ENCODE measurements at regions not wholly inside any gene's neighbourhood (a gene's known extent, or its start where the extent isn't known, plus 50 kb on each side); places are given as distances from the start of the nearest gene placed in this dataset.

DNA sequence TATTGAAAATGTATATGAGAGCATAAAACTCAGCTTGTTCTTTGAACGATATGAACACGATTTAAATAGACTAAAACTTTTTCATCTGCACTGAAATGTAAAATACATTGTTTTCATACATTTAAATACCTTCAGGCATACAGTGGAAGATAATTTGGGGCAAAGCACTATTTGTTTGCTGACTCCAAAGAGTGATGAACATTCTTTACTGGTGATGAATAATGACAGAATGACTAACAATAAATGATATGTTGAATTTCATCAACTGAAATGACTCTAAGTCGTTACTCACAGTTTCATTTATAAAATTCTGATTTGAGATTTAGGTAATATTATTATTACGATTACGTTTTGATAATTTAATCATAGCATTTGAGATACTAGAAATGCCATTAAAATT is 1160.1 kb downstream of the NLGN4X start:
- no peak for FAIRE-seq

GRCh38 chrX:5057786-5058185 is 1170.9 kb downstream of the NLGN4X start:
- no peak for FAIRE-seq

DNA sequence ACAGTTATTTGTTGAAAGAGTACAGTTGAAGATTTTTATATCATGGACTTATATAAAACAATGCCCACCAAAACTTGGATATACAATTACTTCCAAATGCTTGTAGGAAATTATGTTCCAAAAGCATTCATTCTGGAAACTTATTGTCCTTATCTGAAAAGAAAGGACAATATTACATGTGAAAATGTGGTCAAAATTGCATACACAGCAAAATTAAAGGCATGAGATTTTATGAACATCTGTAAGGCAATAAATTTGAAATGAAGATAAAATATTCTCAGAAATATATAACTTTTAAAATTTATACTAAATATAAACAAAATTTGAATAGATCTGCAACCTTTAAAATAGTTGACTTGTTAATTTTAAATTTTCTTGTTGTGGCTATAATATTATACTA is 1173.8 kb downstream of the NLGN4X start:
- no peak for FAIRE-seq

GRCh38 chrX:5051831-5052491 is 1176.7 kb downstream of the NLGN4X start:
- FAIRE-seq = no peak

DNA sequence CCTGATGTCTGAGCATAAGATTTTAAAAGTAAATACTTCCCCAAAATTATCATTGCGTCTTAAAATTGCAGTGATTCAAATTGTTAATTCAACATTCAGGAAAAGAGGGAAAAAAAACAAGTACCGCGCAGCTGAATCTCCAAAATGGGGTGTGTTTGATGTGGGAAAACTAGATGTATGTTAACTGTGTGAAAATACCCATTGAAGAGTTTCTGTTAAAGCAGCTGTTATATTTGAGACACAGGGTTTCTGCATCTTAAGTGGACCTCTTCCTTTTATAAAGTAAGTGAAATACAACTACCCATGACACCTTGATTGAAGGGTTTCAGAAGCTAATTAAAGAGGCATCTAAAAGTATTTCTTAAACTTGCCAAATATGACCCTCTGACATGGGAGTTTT is 1186.1 kb downstream of the NLGN4X start:
- FAIRE-seq = no peak

GRCh38 chrX:5031792-5032191 is 1196.9 kb downstream of the NLGN4X start:
- no peak for FAIRE-seq

- no peak for FAIRE-seq
Measured at GRCh38 chrX:5015451-5015850, 1213.2 kb downstream of the NLGN4X start.

GRCh38 chrX:4994855-4995254 is 1233.8 kb downstream of the NLGN4X start:
- FAIRE-seq = no peak

- no peak for FAIRE-seq
Measured at GRCh38 chrX:4978613-4979012, 1250.1 kb downstream of the NLGN4X start.

GRCh38 chrX:4971646-4972045 is 1257.0 kb downstream of the NLGN4X start:
- no peak for FAIRE-seq

DNA sequence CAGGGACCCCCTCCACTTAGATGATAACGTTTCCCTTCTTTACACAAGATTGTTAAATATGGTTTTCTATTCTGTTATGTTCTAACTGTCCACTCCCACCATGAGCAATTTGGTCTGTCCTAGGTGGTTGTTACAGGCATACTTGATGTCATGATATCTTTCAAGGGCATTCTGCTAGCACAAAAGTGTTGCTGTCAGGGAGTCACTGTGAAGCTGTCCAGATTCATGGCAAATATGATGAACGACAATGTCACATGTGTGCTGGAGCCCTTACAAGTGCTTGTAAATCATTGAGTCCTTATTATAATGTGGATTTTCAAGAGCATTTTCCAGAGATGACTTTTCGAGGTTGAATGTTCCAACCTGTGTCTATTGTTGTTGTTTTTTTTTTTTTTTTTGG is 1250.7 kb upstream of the PRKX start:
- no peak for FAIRE-seq

- no peak for FAIRE-seq
Measured at GRCh38 chrX:4963432-4963831, 1250.0 kb upstream of the PRKX start.

GRCh38 chrX:4944767-4945166 is 1231.3 kb upstream of the PRKX start:
- FAIRE-seq = no peak

DNA sequence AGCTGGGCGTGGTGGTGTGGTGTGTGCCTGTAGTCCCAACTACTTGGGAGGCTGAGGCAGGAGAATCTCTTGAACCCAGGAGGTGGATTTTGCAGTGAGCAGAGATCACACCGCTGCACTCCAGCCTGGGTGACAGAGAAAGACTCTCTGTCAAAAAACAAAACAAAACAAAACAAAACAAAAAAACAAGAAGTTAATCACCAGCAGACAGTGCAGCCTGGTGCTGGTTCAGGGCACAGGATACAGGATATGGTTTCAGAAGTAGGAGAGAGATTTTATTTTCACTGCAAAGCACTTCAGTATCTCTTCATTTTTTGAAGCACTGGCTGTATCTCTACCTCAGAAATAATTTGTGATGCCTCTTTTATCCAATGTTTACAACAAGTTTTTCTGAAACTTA is 1222.9 kb upstream of the PRKX start:
- FAIRE-seq = no peak

- FAIRE-seq = no peak
Measured at GRCh38 chrX:4935846-4936245, 1222.4 kb upstream of the PRKX start.

- no peak for FAIRE-seq
Measured at GRCh38 chrX:4935401-4935800, 1222.0 kb upstream of the PRKX start.

- FAIRE-seq = no peak
Measured at GRCh38 chrX:4932790-4933189, 1219.3 kb upstream of the PRKX start.

DNA sequence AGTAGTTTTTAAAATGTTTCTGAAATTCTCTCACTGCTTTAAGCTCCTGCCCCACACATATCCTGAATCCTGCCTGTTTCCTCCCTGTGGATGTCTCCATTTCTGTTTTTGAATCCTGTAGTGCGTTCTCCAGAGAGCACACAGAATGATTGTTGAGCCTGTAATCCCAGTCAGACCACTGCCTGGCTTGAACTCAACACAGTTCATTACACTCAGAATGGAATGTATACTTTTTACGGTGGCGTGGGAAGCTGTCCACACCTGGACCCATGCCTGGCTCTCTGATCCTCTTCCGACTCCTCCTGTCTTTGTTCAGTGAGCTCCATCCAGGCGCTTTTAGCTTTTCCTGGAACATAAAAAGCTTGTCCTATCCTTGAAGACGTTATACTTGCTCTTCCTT is 1217.0 kb upstream of the PRKX start:
- FAIRE-seq = no peak

DNA sequence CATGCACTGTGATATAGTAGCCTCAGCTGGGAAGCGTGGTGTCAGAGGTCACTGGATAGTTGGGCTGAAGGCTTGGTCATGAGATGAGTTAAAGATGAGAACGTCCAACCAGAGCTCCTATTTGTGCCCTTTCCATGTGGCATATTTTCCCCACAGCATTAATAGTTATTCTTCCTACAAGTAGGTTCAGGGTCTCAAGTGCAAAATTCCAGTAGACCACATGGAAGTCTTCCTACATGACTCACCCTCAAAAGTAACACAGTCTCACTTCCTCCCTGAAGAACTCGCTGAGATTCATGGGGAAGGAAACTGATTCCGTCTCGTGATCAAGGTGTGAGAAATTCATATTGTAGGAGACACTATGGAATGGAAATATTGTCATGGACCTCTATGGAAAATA is 1212.5 kb upstream of the PRKX start:
- FAIRE-seq = no peak

DNA sequence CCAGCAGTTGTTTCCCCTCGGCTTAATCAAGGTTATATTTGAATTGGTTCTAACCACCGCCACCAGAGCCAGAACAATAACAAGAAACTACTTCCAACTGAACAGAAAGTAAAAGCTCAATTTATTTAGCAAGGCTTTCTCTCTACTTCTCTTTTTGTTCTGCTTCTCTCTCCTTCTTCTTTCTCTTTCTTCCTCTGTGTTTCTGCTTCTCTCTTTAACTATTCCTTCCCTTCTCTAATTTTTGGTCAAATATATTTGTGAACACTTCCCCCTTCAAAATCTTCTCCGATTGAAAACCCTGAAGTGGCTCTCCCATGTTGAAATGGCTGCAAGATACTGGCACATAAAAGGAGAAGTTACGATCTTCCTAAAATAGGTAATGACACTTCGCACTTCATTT is 1195.9 kb upstream of the PRKX start:
- no peak for FAIRE-seq

DNA sequence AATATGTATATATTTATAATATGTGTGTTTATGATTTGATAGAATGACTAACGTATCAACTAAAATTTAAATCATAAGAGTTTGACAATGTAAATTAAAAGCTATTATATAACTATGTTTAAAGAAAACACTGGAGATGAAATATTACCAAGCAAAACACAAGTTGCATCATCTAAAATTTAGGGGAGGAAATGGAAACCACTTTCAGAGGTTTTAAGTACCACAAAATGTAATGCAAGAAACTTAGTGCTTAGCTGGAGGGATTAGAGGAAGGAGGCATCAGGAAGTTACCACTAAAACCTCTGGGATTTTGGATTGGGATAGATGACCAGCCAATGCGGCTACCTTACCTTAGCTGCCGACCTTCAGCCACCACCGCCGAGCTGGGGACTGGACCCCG is 1192.1 kb upstream of the PRKX start:
- no peak for FAIRE-seq

DNA sequence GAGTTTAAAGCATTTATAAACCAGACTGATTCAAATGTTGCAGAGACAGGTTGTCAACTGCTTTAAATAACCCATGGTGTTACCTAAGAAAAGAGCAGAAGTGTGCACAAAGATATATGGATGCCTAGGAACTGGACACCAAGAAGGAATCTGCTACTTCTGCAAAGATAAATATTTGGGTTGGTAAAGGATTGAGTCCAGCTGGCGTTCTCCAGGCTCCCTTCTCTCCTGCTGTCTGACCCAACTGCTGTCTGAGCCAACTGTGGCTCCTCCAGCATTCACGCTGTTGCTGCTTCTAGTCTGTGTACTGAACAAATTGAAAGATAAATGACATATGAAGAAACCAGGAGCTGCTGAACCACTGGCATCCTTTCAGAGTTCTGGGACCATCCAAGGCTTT is 1167.8 kb upstream of the PRKX start:
- no peak for FAIRE-seq

DNA sequence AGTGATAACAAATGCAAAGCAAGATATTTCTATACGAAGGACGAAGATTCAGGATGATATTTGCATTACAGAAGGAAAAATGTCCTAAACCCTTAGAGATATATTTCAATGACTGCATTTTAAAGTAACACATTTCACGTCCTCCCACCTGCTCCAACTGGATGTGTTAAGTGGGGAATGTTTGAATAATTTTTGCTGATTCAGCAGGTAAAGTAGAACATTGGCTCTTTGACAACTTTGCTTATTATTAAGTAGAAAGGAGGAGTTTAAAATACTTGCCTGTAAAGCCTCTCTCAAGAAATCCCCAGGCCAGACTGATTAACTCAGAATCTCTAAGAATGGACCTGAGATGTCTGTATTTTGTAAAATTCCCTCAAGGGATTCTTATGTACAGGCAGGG is 1165.2 kb upstream of the PRKX start:
- FAIRE-seq = no peak

- FAIRE-seq = no peak
Measured at GRCh38 chrX:4876268-4876667, 1162.8 kb upstream of the PRKX start.

- FAIRE-seq = no peak
Measured at GRCh38 chrX:4851534-4851933, 1138.1 kb upstream of the PRKX start.

DNA sequence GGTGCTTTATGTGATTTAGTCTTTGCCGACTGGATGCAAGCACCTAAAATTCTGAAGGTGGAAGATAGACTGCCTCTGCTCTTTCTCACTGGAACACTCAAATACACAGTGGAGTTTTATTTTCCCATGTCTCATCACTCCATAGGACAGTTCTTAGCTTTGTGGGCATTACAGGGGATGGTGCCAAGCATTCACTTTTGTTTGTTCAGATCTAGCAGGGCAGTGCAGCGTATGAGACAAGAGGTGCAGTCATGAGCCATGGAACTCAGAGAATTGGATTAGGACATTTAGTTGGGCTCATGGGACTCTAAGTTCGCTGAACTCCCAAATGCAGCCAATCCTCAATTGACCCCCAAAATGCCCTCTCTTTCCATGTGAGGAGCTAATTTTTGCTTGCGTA is 1136.9 kb upstream of the PRKX start:
- FAIRE-seq = no peak
